ENCODE measurements at regions not wholly inside any gene's neighbourhood (a gene's known extent, or its start where the extent isn't known, plus 50 kb on each side); places are given as distances from the start of the nearest gene placed in this dataset.
A peak's percentile ranks its signal among the peaks of the same experiment; 100 is the strongest.
"Not testable (repeated sequence)": the region's sequence is repeated elsewhere in the genome, so short reads cannot be mapped to it uniquely, and the experiment has no call there.

GRCh38 chr3:80897005-80897404, 864.4 kb downstream of the GBE1 start:
- not testable (repeated sequence) for DNase-seq

- no peak for DNase-seq
Observed at GRCh38 chr3:80890571-80890970, 870.9 kb downstream of the GBE1 start.

- no peak for DNase-seq
Observed at GRCh38 chr3:80889535-80889934, 871.9 kb downstream of the GBE1 start.

- no peak for DNase-seq
Observed at GRCh38 chr3:80870476-80871041, 890.9 kb downstream of the GBE1 start.

GRCh38 chr3:80855482-80855881, 906.0 kb downstream of the GBE1 start:
- no peak for DNase-seq

- no peak for DNase-seq
Observed at GRCh38 chr3:80836395-80836794, 925.0 kb downstream of the GBE1 start.

DNA sequence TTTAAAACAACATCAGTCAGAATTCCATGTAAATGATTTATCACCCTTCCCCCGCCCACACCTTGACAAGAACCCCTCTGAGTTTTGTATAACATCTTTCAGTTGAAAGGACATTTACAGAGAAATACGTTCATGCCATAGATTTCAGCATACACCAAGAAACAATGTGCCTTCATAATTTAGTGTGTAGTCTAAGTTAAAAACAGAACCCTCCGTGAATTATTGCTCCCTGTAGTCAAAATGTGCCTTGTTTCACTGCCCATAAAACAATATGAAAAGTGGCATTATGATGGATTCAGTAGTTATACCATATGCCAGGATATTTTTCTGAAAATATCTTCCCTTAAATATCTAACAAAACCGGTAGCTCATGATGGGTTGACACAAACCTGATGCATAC, 953.9 kb downstream of the GBE1 start:
- DNase-seq: no peak

DNA sequence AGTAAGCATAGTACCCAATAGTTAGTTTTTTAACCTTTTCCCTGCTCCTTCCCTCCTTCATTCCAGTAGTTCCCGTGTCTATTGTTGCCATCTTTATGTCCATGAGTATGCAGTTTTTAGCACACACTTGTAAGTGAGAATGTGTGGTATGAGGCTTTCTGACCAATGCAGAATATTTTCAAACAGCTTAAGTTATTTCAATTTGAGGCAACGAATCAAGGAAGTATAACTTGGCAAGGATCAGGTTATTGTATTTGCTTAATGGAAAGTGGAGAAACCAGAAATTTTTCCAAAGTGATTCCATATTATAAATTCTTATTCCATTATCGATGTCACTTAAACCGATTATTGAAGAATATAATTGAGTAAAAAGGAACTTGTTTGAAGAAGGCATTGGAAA, 954.8 kb downstream of the GBE1 start:
- DNase-seq: no peak

GRCh38 chr3:80788914-80789313, 972.5 kb downstream of the GBE1 start:
- no peak for DNase-seq

DNA sequence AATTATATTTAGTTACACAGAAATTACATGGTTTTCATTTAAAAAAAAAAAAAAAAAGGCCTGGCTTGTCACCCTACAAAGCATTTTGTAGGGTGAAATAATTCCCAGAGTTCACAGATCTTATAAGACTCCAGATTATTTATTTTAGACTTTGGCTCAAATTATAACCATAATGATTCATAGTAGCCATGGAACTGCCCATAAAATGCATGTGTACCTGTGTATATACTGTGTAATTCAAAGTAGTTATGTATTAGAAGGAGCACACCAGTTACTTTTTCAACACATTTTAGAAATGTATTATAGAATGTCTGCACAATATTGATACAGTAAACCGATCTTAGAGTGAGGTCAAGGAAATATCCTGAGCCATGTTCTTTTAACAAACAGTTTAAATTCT, 975.6 kb downstream of the GBE1 start:
- no peak for DNase-seq

DNA sequence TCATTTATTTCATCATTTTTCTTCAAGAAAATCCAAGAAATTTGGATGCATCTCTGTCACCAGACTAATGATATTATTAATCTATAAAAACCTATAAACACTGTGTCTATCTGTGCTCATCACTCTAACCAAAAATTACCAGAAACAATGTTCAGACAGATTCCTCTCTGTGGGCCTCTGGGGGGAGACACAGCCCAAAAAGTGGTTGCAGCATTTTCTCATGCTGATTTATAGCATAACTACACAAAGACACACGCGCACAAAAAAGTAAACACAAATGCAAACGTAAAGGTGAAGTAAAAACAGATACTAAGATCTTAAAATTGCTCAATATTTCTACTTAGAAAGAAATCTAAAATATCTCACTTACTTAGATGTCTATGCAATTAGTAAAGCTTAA, 976.0 kb downstream of the GBE1 start:
- DNase-seq: no peak

DNA sequence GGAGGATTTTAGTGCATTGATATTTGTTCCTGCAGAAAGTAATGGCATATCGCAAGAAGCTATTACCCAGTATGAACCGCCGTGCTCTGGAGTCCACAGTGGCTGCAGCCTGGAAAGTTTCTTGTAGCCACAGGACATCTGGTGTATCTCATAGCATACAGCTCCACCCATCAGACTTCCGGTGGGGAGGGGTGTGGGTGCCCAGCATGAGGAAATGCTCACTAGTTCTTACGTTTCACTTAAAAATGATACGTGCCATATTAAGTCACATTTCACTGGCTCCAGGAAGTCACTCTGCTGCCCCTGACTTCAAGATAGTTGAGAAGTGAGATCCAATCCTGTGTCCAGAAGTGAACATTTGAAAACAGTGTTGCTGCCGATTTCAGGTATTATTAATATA, 990.4 kb downstream of the GBE1 start:
- no peak for DNase-seq

- DNase-seq: no peak
Observed at GRCh38 chr3:80770106-80771074, 991.1 kb downstream of the GBE1 start.

DNA sequence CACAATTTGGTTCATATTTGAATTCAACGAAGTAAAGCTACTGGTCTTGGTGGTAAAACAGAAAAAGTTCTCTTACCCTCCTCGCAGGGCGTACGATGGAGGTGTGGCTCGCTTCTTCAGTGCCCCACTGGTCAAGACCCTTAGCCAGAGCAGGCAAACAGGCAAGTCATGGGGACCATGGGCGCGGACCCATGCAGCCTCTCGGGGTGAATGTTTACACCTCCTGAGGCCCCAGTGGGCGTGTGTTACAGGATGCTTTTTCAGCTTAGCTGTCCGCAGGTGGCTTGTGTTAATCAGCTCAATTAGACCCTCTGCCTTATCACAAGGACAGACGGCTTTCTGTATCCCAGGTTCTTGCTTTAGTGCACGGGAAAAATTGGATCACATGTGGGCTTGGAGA, 991.8 kb downstream of the GBE1 start:
- DNase-seq: no peak

- no peak for DNase-seq
Observed at GRCh38 chr3:80767604-80768003, 993.8 kb downstream of the GBE1 start.

DNA sequence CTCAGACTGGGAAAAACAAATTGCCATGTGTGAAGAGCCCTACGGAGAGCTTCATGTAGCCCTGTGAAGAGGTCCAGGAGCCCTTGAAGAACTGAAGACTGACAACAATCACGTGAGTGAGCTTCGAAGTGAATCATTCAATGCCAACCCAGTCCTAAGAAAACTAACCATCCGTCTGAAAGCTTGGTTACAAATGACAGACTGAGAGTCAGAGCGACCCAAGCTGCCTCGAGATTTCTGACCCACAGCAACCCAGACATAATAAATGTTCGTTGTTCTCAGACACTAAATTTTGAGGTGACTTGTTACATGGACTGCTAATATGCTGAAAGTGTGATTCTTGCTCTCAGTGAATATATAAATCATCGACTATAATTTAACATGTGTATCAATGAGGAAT, 987.2 kb upstream of the ROBO1 start:
- no peak for DNase-seq

DNA sequence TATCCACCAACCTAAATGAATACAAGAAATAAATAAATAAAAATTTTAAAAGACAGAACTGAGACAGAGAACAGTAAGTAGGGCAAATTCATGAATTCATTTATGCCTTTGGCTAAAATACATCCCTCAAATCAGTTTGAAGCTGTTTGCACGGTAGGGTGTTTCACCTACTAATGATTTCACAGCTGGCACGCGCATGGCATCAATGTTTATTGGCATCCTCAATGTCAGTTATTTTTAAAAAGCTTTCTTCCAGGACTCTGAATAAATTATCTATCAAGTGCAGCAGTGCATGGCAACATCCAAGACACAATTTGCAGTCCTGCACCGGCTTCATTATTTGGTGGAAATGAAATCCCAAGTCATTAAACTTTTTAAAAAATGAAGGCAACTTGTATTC, 985.2 kb upstream of the ROBO1 start:
- DNase-seq: no peak

GRCh38 chr3:80750637-80751036, 982.8 kb upstream of the ROBO1 start:
- DNase-seq: no peak

GRCh38 chr3:80734920-80735319, 967.1 kb upstream of the ROBO1 start:
- no peak for DNase-seq

DNA sequence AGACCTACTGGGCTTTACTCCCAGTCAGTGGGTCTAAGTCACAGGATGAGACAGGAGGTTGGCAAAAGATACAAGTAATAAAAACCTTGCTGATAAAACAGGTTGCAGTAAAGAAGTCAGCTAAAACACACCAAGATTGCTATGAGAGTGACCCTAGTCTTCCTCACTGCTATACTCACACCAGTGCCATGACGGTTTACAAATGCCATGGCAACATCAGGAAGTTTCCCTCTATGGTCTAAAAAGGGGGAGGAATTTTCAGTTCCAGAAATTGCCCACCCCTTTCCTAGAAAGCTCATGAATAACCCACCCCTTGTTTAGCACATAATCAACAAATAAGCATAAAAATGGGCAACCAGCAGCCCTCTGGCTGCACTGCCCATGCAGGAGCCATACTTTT, 966.7 kb upstream of the ROBO1 start:
- DNase-seq: no peak

DNA sequence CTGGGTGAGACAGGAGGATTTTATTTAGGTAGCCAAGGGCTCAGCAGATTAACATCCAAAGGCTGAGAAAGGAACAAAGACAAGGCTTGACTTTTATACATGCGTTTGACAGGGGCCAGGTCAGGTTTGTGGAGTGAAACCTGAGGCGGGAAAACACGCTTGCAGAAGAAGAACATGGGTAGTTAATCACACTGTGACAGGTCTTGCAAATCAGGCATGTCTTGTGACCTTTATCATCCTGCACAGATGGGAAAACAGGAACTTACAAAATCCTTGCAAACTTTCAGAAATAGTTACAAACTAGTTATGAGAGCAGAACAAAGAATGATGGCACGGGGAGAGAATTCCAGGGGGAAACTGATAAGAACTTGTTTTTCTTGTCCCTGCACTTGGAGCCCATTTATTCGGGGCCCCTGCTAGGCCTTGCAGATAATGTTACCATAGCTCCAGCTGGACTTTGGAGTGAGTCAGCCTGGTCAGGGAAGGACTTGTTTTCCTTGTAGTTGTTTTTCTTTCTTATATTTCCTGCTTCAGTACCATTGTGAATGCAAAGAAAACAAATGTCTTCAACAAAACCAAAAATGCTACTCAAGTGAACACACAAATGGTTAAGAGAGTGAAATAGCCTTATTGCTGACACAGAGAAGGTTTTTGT, 965.9 kb upstream of the ROBO1 start:
- DNase-seq: peak in 1 of 2 experiments; percentile 5

DNA sequence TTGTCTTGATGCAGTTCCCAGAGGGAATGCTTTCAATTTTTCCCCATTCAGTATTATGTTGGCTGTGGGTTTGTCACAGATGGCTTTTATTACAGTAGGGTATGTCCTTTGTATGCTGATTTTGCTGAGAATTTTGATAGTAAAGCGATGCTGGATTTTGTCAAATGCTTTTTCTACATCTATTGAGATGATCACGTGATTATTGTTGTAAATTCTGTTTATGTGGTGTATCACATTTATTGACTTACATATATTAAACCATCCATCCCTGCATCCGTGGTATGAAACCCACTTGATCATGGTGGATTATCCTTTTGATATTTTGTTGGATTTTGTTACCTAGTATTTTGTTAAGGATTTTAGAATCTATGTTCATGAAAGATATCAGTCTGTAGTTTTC, 959.8 kb upstream of the ROBO1 start:
- not testable (repeated sequence) for DNase-seq

DNA sequence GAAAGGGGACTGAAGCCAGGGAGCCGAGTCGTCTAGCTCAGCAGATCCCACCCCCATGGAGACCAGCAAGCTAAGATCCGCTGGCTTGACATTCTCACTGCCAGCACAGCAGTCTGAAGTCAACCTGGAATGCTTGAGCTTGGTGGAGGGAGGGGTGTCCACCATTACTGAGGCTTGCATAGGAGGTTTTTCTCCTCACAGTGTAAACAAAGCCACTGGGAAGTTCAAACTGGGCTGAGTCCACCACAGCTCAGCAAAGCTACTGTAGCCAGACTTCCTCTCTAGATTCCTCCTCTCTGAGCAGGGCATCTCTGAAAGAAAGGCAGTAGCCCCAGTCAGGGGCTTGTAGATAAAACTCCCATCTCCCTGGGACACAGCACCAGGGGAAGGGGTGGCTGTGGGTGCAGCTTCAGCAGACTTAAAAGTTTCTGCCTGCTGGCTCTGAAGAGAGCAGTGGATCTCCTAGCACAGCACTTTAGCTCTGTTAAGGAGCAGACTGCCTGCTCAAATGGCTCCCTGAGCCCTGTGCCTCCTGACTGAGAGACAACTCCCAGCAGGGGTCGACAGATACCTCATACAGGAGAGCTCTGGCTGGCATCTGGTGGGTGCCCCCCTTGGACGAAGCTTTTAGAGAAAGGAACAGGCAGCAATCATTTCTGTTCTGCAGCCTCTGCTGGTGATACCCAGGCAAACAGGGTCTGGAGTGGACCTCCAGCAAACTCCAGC, 942.0 kb upstream of the ROBO1 start:
- not testable (repeated sequence) for DNase-seq
